Keratinocyte (primary cell): ENCODE measurements at regions not wholly inside any gene's neighbourhood (a gene's known extent, or its start where the extent isn't known, plus 50 kb on each side); places are given as distances from the start of the nearest gene placed in this dataset.

Experiments
- EZH2 ChIP-seq: IDR thresholded peaks from one replicate; pipeline ENCODE4 v1.6.1; 2012; ENCODE audit warnings: inconsistent platforms, mild to moderate bottlenecking, low read length, moderate library complexity
- TF ChIP-seq, protein P1 (sequence below), 3 experiments: IDR thresholded peaks in 1 of 3; conservative IDR thresholded peaks in 1 of 3; optimal IDR thresholded peaks in 1 of 3; 2 replicates in 2 of 3; 3 replicates in 1 of 3; pipeline versions ENCODE3 to v1.5.1; 2011; ENCODE audit warnings: low read length in 3 of 3, mild to moderate bottlenecking in 3 of 3, moderate library complexity in 2 of 3, control low read depth in 1 of 3, inconsistent platforms in 1 of 3; ENCODE audit not compliant: insufficient read depth in 2 of 3; ENCODE audit errors: extremely low read depth in 1 of 3

DNA sequence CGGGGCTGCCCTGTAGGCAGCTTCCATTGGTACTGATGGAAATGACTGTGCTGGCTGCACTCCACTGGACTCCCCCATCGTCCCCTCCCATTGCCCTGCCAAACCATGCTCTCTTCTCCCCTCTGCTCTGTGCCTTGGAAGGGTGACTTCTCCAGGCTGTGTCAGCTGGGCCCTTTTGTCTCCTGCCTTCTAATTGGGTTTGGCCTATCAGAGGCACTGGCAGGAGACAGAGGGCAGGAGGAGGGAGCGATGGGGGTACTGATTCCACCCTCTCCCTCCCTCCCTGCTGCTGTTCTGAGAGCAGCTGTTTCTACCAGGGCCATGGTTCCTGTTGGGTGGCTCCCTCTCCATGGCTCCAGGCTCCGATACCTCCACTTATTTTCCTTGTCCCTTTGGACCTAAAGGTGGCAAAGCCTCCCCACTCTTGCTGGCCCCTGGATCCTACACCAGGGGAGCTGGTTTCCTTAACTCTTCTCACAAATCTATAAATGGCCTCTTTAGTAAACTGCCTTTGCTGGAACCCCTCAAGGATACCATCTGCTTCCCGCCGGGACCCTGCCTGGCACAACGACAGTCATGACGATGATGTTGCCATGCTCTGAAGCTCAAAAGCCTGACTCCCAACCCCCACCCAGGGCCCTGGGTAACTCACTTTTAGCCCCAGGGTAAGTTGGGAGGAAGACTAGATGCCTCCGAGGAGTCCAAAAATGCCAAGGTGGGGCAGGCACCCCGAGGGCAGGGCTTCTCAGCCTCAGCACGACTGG lies 123.8 kb upstream of the RPL38 start:
- TF ChIP-seq, protein P1, sequence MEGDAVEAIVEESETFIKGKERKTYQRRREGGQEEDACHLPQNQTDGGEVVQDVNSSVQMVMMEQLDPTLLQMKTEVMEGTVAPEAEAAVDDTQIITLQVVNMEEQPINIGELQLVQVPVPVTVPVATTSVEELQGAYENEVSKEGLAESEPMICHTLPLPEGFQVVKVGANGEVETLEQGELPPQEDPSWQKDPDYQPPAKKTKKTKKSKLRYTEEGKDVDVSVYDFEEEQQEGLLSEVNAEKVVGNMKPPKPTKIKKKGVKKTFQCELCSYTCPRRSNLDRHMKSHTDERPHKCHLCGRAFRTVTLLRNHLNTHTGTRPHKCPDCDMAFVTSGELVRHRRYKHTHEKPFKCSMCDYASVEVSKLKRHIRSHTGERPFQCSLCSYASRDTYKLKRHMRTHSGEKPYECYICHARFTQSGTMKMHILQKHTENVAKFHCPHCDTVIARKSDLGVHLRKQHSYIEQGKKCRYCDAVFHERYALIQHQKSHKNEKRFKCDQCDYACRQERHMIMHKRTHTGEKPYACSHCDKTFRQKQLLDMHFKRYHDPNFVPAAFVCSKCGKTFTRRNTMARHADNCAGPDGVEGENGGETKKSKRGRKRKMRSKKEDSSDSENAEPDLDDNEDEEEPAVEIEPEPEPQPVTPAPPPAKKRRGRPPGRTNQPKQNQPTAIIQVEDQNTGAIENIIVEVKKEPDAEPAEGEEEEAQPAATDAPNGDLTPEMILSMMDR (optimal IDR thresholded peaks at IDR 0.05 in 1 of 3, IDR thresholded peaks at IDR 0.05 in 1 of 3, conservative IDR thresholded peaks at IDR 0.05 in 1 of 3; ENCODE audit: extremely low read depth in 1 of 3, insufficient read depth in 2 of 3, low read length in 3 of 3), result no peak
- no peak for TF ChIP-seq EZH2
